ACC112 (cell line): ENCODE measurements at regions not wholly inside any gene's neighbourhood (a gene's known extent, or its start where the extent isn't known, plus 50 kb on each side); places are given as distances from the start of the nearest gene placed in this dataset.

ENCODE experiments used
- H2AFZ ChIP-seq: fragments of 200-600 bp; sonication (generic); one replicate; pipeline ENCODE4 v1.6.0; 2017; ENCODE audit warnings: antibody characterized with exemption, low read length; ENCODE audit not compliant: unreplicated experiment
- H3K27ac ChIP-seq: fragments of 200-600 bp; sonication (generic); 2 replicates; pipeline ENCODE4 v1.5.1; 2014; ENCODE audit warnings: low read depth, mild to moderate bottlenecking, antibody characterized with exemption, low read length, moderate library complexity
- H3K27me3 ChIP-seq: fragments of 200-600 bp; sonication (generic); 2 replicates; pipeline ENCODE4 v1.6.1; 2014; ENCODE audit warnings: mild to moderate bottlenecking, antibody characterized with exemption, low read length, moderate library complexity, mixed read lengths; ENCODE audit not compliant: insufficient read depth
- H3K36me3 ChIP-seq: fragments of 200-600 bp; sonication (generic); 2 replicates; pipeline ENCODE4 v1.6.1; 2016; ENCODE audit warnings: mild to moderate bottlenecking, antibody characterized with exemption, low read length, moderate library complexity, mixed read lengths; ENCODE audit not compliant: insufficient read depth
- H3K4me1 ChIP-seq: fragments of 200-600 bp; sonication (generic); one replicate; pipeline ENCODE4 v1.6.1; 2016; ENCODE audit warnings: low read length, mixed read lengths; ENCODE audit not compliant: insufficient read depth, unreplicated experiment, control insufficient read depth
- H3K4me3 ChIP-seq: fragments of 200-600 bp; sonication (generic); 2 replicates; pipeline ENCODE4 v1.5.1; 2014; ENCODE audit warnings: mild to moderate bottlenecking, low read depth, low read length
- H3K79me2 ChIP-seq: fragments of 200-600 bp; sonication (generic); one replicate; pipeline ENCODE4 v1.6.0; 2016; ENCODE audit warnings: low read length; ENCODE audit not compliant: control insufficient read depth, unreplicated experiment, insufficient read depth

- Histone ChIP-seq H3K36me3 (no peaks in the 10 kb centered on the region), H3K4me3 (no peak overlapping the region), H3K79me2 (no peaks in the 10 kb centered on the region), H3K27ac (no peak overlapping the region), H2AFZ (no peak overlapping the region), H3K27me3 (no peaks in the 10 kb centered on the region), H3K4me1 (peaks cover 26% of the 10 kb centered on the region)
These were observed 54.7 kb upstream of the EPS8L3 start for GRCh38 chr1:109818271-109818987.

GRCh38 chr1:109817881-109818270, 54.2 kb upstream of the EPS8L3 start:
- Histone ChIP-seq H3K36me3 (no peaks in the 10 kb centered on the region), H3K4me1 (peaks cover 21% of the 10 kb centered on the region), H3K4me3 (no peak overlapping the region), H2AFZ (no peak overlapping the region), H3K79me2 (no peaks in the 10 kb centered on the region), H3K27ac (no peak overlapping the region), H3K27me3 (no peaks in the 10 kb centered on the region)

- Histone ChIP-seq H3K27me3 (no peaks in the 10 kb centered on the region), H3K4me1 (peaks cover 12% of the 10 kb centered on the region), H3K27ac (no peak overlapping the region), H3K4me3 (no peak overlapping the region), H3K79me2 (no peaks in the 10 kb centered on the region), H2AFZ (no peak overlapping the region), H3K36me3 (no peaks in the 10 kb centered on the region)
These were observed 53.3 kb upstream of the EPS8L3 start for GRCh38 chr1:109816975-109817535.

GRCh38 chr1:109816175-109816811, 52.6 kb upstream of the EPS8L3 start:
- H3K27ac ChIP-seq: no peak overlapping the region
- H3K4me3 ChIP-seq: no peak overlapping the region
- no peaks in the 10 kb centered on the region for H3K79me2 ChIP-seq
- H3K4me1 ChIP-seq: peaks cover 5% of the 10 kb centered on the region
- no peaks in the 10 kb centered on the region for H3K27me3 ChIP-seq
- no peak overlapping the region for H2AFZ ChIP-seq
- H3K36me3 ChIP-seq: no peaks in the 10 kb centered on the region

GRCh38 chr1:109815809-109816174, 52.1 kb upstream of the EPS8L3 start:
- Histone ChIP-seq H3K79me2 (no peaks in the 10 kb centered on the region), H3K27ac (no peak overlapping the region), H3K4me1 (peaks cover 2% of the 10 kb centered on the region), H3K36me3 (no peaks in the 10 kb centered on the region), H3K4me3 (no peak overlapping the region), H3K27me3 (no peaks in the 10 kb centered on the region), H2AFZ (no peak overlapping the region)

- H3K36me3 ChIP-seq: no peaks in the 10 kb centered on the region
- no peaks in the 10 kb centered on the region for H3K4me1 ChIP-seq
- H3K27me3 ChIP-seq: no peaks in the 10 kb centered on the region
- no peak overlapping the region for H2AFZ ChIP-seq
- H3K27ac ChIP-seq: no peak overlapping the region
- H3K79me2 ChIP-seq: no peaks in the 10 kb centered on the region
- H3K4me3 ChIP-seq: no peak overlapping the region
These were observed 51.5 kb upstream of the EPS8L3 start for GRCh38 chr1:109814993-109815786.

- H3K4me1 ChIP-seq: no peaks in the 10 kb centered on the region
- no peak overlapping the region for H3K27ac ChIP-seq
- no peak overlapping the region for H2AFZ ChIP-seq
These were observed 50.5 kb upstream of the EPS8L3 start for GRCh38 chr1:109814223-109814622.

More at GRCh38 chr1:109814223-109814622, 50.5 kb upstream of the EPS8L3 start:
- H3K27me3 ChIP-seq: no peaks in the 10 kb centered on the region
- no peaks in the 10 kb centered on the region for H3K79me2 ChIP-seq
- H3K36me3 ChIP-seq: no peaks in the 10 kb centered on the region
- H3K4me3 ChIP-seq: no peak overlapping the region
